ENCODE measurements at regions not wholly inside any gene's neighbourhood (a gene's known extent, or its start where the extent isn't known, plus 50 kb on each side); places are given as distances from the start of the nearest gene placed in this dataset.
A peak's percentile ranks its signal among the peaks of the same experiment; 100 is the strongest.

DNA sequence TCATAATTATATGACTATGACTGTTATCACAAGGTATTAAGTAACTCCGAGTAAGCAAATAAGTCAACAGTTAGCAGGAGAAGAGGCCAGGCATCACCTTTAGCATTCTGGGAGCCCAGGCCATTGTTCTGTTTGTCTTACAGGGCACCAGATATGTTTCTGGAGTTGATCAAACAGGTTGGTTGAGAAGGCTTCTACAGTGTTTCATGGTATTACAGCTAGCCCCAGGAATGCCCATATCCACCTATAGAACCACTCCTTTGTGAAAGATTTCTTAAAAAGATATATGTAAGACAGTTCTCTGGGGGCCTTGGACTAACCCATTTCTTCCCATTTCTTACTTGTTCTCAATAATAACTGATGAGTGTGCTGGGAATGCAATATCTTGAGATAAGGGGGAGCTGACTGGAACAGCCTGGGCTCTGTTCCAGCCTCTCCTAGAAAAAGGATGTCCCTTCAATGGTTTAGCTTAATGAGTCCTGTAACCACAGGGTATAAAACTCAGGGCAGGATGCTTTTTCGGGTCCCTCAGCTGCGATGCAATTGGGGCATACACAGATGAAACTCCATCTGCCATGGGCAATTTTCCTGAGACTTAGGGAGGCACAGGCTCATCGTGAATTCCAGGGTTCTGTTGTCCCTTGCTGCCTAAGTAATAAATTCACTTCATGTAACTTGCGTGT is 286.4 kb downstream of the BAMBI start:
- no peak for DNase-seq (ENCODE audit: low spot score)

DNA sequence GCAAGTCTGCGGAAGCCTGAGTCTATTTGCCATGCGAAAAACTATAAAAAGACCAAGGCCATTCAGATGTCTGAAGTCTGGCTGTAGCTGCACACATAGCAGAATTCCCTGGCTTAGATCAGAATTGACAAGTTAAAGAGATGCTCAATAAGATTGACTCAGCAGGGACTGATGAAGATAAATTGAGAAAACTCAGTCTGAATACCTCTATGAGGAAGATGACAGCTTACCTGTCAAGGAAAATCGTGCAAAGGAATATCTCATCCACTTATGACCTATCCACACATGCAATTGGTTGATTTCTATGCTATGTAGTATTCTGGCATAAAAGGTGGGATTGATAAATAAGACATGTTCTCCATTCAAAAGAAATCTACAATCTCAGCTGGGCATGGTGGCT is 288.6 kb downstream of the BAMBI start:
- no peak for DNase-seq (ENCODE audit: low spot score)

DNA sequence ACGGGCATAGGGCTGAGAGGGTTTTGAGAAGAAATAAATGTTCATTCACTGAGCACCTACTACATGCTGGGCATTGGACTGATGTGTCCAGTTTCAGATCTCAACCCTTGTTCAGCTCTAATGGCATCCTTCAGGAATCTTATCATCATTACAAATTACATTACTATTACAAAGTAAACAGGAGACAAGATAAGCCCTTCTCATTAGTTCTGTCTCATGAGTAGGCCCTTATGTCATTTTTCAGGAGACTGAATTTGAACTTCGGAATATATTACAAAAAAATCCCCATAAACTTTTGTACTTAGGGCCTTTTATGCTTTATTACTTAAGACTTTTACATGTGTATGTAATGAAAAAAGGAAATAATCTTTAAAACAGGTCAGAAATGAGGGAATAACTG is 289.7 kb downstream of the BAMBI start:
- DNase-seq (ENCODE audit: low spot score): no peak

DNA sequence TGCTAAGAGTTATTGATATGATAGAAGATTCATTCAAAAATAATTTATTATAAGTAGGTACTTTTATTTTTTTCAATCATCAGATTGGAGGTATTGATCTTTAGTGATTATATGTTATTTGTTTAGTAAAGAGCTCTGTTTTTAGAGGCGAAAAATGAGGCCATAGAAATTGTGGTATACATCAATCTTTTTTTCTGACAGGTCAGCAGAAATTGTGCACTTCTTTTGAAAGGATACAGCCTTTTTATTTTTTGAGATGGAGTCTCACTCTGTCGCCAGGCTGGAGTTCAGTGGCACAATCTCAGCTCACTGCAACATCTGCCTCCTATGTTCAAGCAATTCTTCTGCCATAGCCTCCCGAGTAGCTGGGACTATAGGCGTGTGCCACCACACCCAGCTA is 292.1 kb downstream of the BAMBI start:
- no peak for DNase-seq (ENCODE audit: low spot score)

DNA sequence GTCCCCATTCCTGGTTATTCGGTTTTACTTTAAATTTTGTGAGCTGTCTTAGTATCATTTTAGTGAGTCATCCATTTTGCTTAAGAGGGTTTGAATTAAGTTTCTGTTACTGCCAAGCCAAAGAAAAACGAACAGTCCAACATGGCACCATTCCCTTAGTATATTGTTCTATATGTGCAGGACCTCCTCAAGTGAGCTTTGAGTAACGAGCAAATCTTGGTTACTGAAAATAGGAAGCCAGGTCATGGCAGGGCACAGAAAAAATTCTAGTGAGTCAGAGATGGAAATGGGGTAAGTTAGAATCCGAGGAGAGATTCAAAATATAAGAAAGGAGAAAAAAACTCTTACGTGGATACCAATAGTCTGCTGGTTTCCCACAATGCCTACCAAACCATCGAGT is 292.9 kb downstream of the BAMBI start:
- no peak for DNase-seq (ENCODE audit: low spot score)

DNA sequence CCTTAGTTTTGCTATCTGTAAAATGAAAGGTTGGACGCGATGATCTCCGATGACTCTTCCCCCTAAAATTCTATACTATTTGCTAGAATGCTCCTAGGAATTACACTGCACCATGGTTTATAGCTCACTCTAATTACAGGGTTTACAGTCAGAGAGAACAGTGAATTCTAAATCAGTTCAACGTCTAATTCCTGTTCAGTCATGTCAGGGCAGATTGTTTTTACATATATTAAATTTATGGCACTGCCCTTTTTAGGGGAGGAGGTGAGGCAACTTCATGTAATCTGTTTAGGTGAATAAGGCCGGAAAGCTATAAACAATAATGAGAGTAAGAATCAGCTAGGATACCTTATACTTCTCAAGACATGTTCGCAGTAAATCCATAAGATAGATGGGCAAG is 293.9 kb downstream of the BAMBI start:
- DNase-seq (ENCODE audit: low spot score): no peak

DNA sequence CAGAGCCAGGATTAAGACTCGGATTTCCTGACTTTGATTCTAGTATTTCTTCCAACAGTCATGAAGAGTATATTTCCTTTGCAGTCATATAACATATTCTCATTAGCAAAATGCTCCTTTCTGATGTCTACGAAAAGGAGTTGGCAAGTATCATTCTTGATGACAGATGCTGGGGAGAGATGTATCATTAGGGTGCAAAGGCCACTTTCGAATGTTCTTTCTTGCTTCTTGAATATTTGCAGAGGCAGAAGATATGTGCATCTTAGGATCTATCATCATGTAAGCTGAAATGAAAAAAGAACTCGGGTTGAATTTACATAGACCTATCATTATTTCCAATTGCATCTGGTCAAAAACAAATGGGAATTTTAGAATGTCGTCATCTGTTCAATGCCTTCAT is 294.4 kb downstream of the BAMBI start:
- no peak for DNase-seq (ENCODE audit: low spot score)

DNA sequence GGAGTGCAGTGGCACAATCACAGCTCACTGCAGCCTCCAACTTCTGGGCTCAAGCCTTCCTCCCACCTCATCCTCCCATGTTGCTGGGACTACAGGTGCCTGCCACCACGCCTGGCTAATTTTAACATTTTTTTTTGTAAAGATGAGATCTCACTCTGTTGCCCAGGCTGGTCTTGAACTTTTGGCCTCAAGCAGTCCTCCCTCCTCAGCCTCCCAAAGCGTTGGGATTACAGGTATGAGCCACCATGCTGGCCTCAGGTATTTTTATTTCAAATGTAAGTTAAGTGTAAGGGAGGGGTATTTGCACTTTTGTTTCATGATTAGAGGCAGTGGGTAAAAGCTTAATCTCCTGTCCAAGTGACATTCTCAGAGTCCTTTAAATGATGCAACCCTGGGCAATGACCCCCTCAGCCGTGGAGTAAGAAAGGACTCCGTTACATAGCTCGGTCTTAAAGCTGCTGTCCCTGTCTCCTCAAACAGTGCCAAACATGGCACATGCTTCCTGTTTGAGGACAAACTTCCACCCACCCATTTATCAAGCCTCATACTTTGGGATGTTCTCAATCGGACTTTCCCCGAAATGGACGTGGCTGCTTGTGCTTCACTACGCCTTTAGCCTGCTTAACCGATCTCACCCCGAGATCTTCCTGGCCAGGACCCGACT is 296.1 kb downstream of the BAMBI start:
- DNase-seq (ENCODE audit: low spot score): no peak

DNA sequence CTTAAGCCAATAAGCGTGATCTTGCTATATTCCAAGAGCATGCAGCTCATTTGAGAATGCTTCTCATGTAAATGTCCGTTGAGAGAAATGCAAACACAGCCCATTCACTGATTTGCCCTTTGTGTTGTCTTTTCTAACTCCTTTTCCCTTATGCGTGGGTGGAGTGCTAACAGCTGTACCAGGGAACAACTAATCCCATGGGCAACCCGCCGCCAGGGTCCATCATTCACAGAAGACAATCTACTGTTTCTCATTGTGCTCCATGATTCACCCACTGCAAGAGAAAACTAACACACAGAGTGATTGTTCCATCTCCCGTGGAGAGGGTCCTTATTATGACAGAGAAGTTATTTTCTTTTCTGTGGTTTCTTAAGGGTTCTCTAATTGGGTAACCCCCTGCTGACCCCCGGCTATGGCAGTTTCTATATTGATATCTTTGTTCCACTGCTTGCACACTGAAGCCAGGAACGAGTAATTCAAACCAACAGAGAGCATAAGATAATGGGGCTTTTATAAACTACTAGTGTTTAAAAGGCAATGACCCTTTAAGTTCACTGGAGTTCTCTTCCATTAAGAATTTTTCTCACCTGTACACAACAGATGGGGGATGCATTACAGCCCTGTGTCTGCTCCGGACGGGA is 298.7 kb downstream of the BAMBI start:
- DNase-seq (ENCODE audit: low spot score): no peak

DNA sequence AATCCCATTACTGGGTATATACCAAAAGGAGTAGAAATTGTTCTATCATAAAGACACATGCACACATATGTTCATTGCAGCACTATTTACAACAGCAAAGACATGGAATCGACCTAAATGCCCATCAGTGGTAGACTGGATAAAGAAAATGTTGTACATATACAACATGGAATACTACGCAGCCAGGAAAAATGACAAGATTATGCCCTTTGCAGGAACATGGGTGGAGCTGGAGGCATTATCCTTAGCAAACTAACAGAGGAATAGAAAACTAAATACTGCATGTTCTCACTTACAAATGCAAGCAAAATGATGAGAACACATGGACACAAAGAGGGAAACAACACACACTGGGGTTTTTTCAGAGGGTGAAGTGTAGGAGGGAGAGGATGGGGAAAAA is 300.2 kb downstream of the BAMBI start:
- no peak for DNase-seq (ENCODE audit: low spot score)

DNA sequence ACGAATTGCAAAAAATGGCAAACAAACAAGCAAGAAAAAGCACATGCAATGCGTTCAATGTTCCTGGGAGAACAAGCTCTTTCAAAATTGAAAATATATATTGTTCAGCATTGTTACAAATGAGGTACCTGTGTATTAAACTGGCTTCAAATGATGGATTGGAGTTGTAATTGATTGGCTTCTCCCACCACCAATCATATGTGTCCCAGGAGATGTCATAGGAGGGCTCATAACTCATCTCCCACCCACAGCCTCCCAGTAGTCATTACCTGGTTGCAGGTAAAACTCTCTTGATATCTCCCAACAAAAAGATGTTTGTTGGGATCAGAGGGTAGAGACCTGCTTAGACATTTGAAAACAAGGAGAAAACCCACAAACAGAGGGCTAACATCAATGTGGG is 302.9 kb downstream of the BAMBI start:
- DNase-seq (ENCODE audit: low spot score): no peak

DNA sequence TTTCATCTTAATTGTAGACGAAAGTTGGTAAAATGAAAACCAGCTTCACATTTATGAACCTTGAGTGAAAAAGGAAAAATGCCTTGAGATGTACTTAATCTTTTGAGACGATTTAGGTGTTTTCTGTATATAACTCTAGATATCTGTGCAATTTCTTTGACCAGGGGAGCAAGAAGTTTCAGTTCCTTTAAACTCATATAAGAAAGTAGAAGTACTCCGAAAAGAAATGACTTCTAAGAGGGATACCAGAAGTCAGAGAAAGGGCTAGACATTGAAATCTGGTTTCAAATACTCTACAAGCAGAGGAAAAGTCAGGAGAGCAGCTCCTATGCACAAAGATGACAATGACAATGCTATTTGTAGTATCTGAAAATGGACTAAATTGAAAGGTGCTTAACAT is 303.7 kb downstream of the BAMBI start:
- no peak for DNase-seq (ENCODE audit: low spot score)

DNA sequence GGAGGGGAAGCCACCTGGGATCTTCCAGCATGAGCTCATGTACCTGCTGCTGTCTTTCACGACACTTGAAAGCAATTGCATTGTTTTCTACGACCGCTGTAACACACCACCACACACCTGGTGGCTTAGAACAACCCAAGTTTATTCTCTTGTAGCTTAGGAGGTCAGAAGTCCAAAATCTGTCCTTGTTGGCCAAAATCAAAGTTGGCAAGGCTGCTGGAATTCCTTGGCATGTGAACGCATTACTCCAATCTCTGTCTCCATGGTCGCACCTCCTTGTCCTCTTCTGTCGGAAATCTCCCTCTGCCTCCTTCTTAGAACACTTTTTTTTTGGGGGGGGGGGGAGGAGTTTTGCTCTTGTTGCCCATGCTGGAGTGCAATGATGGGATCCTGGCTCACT is 305.7 kb downstream of the BAMBI start:
- no peak for DNase-seq (ENCODE audit: low spot score)

DNA sequence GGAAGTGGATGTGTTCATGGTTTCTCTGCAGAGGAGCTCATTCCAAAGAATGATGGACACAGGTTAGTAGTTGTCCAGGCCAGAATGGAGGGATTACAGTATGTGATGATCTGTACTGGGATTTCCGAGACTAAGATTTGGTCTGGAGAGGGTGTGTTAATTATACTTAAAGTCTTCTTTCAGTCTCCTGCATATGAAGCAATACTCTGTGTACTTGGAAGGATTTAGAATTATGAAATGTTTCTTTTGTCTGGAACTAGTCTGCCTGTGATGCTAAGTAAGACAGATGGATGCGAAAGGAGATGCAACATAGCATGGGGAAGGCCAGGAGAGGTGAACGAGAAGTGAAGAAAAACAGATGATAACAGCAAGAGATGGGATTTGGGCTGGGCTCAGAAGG is 305.1 kb upstream of the LYZL1 start:
- no peak for DNase-seq (ENCODE audit: low spot score)

DNA sequence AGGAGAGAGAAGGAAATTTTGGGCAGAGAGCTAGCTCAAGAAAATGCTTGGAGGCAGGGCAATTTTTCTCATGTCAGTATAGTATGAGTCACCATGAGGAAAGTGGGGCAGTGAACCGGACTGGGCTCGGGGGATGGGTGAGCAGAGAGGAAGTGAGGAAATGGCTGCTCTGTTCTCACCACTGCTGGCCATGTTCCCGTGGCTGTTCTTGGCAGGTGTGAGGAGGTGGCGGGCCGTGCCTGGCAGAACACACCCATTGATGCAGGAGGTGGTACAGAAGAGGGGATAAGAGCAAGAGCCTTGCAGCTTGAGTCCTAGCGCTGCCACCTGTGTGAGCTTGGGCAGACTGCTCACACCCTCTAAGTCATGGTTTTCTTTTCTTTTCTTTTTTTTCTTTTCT is 304.4 kb upstream of the LYZL1 start:
- peak; percentile 83 for DNase-seq (ENCODE audit: low spot score)

DNA sequence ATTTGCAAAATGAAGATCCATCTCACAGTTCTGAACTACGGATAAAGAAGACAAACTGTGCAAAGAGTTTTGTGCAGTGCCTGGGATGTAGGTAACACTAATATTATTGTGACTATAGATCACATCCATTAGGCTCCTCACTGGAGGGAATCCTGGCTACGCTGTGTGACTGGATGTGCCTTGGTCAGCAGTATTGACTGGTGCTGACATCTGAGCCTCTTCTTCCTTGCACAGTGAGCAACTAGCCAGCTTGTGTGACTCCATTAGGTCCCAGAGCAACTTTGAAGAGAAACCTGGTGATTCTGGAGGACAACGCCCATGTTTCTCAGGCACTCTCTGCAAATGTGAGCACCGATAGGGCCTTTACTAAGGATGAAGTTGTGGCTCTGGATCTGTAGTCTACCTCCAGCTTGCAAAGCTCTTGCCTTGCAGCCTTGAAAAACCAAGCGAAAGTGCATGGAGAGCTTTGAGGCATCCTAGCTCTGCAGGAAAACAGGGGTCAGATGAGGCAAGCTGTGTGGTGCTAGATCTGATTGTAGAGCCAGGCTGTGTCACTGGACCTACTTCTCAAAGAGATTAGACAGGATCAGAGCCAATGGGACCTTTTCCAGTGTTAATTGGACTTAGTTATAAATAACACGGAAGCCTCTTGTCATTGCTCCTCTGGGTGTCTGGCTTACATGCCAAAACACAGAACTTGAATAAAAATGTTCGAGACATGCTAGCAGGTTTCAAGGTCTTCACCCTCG is 303.6 kb upstream of the LYZL1 start:
- DNase-seq (ENCODE audit: low spot score): no peak

DNA sequence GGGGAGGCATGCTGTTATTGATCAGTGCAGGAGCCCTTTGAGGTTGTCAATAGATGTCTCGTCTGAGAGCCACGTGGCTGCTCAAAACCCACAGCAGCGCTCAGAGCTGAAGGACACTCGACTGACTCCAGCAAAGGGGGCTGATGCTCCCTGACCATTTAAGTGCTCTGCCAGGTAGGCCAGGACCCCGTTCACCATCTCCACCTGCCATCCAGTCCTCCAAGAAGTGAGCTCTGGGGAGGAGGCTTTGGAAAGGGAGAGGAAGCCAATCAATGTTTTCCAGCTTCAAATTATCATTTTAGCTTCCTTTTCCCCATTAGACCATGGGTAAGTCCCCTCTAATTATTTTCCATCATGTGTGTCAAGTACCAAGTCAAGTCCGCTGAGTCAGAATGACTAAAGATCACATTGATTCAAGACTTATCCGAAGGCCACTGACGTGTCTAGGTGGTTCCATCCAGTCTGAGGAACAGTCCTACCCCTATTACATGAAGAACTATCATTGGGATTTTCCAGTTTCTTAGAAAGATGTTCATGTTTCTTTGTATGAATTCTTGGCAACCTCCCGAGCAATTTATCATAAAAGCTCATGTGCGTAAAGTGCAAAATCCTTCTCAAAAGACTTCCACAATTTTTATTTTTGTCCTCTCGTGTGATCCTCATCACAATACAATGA is 302.6 kb upstream of the LYZL1 start:
- DNase-seq (ENCODE audit: low spot score): no peak

DNA sequence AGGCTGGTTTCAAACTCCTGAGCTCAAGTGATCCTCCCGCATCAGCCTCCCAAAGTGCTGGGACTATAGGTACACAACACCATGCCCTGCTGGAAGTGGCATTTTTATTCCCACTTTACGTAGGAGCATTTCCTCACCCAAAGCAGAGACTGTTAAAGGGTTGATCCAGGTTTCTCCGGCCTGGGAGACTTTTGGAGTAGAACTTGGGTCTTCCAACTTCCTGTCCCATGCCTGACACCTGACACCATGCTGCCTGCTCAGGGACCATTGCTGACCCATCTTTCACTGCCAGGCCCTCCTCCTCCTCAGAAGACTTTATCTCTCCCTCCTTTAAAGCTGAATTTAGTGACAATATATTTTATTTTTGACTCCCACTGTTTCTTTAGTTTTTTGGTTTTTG is 302.0 kb upstream of the LYZL1 start:
- no peak for DNase-seq (ENCODE audit: low spot score)

DNA sequence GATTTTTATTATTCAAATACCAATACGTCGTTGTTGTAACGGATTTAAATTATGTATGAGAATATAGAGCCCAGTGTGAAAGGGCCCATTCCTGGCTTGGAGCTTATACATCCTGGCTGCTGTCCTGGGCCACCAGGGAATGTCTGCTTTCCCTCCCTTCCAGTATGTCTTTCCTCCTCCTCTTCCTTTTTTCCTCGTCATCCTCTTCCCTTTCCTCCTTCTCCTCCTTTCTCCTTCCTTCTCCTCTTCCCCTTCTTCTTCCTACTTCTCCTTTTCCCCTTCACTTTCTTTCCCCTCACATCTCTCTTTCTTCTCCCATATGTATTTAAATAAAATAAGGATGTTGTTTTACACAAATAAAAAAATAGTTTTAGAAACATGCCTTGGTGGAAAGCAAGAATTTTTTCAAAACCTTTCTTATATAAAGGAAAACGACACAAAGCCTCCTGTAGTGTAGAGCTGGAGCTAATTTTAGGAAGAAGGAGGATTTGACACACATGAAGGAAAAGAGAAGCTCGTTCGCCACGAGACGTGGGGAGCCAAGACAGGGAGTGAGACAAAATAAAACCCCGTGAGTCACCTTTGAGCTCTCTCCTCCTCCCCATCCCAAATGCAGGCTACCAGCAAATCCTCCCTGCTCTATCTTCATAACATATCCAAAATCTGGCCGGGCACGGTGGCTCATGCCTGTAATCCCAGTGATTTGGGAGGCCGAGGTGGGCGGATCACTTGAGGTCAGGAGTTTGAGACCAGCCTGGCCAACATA is 301.1 kb upstream of the LYZL1 start:
- DNase-seq (ENCODE audit: low spot score): no peak

DNA sequence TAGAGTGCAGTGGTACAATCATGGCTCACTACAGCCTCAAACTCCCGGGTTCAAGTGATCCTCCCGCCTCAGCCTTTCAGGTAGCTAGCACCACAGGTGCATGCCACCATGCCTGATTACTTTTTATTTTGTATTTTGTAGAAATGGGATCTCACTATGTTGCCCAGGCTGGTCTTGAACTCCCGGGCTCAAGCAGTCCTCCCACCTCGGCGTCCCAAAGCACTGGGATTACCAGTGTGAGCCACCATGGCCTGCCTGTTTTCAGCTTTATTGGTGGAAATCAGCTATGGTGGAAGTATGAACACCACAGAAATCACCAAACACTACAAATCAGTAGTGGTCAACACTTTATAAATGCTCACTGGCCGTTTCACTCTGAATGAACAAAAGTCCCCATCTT is 299.9 kb upstream of the LYZL1 start:
- DNase-seq (ENCODE audit: low spot score): no peak
